ENCODE measurements at regions not wholly inside any gene's neighbourhood (a gene's known extent, or its start where the extent isn't known, plus 50 kb on each side); places are given as distances from the start of the nearest gene placed in this dataset.

DNA sequence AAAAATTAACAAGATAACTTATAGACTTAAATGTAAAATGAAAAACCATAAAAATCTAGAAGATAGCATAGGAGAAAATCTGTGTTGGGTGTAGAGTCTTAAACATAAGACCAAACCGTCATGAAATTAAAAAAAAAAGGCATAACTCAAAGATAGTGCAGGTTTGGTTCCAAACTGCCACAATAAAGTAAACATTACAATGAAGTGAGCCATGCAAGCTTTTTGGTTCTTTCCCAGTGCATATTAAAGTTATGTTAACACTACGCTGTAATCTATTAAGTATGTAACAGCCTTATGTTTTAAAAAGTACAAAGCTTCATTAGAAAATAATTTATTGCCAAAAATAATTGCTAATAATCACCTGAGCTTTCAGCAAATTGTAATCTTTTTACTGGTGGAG lies 1366.5 kb upstream of the LRRTM3 start (continued):
- TF ChIP-seq, protein P1, sequence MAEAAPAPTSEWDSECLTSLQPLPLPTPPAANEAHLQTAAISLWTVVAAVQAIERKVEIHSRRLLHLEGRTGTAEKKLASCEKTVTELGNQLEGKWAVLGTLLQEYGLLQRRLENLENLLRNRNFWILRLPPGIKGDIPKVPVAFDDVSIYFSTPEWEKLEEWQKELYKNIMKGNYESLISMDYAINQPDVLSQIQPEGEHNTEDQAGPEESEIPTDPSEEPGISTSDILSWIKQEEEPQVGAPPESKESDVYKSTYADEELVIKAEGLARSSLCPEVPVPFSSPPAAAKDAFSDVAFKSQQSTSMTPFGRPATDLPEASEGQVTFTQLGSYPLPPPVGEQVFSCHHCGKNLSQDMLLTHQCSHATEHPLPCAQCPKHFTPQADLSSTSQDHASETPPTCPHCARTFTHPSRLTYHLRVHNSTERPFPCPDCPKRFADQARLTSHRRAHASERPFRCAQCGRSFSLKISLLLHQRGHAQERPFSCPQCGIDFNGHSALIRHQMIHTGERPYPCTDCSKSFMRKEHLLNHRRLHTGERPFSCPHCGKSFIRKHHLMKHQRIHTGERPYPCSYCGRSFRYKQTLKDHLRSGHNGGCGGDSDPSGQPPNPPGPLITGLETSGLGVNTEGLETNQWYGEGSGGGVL (tag by site-specific recombination; IDR thresholded peaks at IDR 0.05) = no peak
- TF ChIP-seq ZNF132 (tag by site-specific recombination; IDR thresholded peaks at IDR 0.05; ENCODE audit: borderline replicate concordance) (no peak), ZNF112 (tag by site-specific recombination; IDR thresholded peaks at IDR 0.05) (no peak), ZNF791 (tag by site-specific recombination; IDR thresholded peaks at IDR 0.05) (no peak), ZNF549 (tag by site-specific recombination; IDR thresholded peaks at IDR 0.05) (no peak)
- TF ChIP-seq, protein P2, sequence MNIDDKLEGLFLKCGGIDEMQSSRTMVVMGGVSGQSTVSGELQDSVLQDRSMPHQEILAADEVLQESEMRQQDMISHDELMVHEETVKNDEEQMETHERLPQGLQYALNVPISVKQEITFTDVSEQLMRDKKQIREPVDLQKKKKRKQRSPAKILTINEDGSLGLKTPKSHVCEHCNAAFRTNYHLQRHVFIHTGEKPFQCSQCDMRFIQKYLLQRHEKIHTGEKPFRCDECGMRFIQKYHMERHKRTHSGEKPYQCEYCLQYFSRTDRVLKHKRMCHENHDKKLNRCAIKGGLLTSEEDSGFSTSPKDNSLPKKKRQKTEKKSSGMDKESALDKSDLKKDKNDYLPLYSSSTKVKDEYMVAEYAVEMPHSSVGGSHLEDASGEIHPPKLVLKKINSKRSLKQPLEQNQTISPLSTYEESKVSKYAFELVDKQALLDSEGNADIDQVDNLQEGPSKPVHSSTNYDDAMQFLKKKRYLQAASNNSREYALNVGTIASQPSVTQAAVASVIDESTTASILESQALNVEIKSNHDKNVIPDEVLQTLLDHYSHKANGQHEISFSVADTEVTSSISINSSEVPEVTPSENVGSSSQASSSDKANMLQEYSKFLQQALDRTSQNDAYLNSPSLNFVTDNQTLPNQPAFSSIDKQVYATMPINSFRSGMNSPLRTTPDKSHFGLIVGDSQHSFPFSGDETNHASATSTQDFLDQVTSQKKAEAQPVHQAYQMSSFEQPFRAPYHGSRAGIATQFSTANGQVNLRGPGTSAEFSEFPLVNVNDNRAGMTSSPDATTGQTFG (tag by site-specific recombination; IDR thresholded peaks at IDR 0.05; ENCODE audit: borderline replicate concordance) = no peak

DNA sequence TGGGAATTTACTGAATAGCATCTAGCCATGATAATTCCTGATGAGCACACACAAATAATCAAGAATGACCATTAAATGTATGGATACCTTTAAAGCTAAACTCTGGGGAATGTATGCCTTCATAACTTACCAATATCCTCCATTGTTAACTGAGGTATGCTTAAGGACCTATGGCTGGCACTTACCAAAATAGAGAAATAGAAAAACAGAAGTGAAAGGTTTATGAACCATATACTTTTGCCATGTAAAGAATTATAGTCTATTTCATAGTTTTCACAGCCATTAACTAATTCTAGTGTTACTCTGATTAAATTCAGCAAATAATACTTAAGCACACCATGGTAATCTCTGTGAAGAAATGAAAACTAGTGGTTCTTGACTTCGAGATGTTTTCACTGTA lies 1360.6 kb upstream of the LRRTM3 start:
- ChIA-PET CTCF (no interaction called here), POLR2A (no interaction called here)
- no peaks in the 10 kb centered on the region for H3K4me1 ChIP-seq (ENCODE audit: control insufficient read depth, insufficient read depth, low read length)
- no peak overlapping the region for H3K27ac ChIP-seq (ENCODE audit: extremely low read depth, low read depth, low read length)
- no peak overlapping the region for H3K4me3 ChIP-seq (ENCODE audit: low read depth, low read length)
- no peaks in the 10 kb centered on the region for H3K36me3 ChIP-seq (ENCODE audit: control insufficient read depth in 2 of 2, insufficient read depth in 1 of 2, low read length in 2 of 2)
- H3K9me3 ChIP-seq (ENCODE audit: control insufficient read depth, insufficient read depth, low read depth, low read length) = no peaks in the 10 kb centered on the region
- TF ChIP-seq, protein P2 (tag by site-specific recombination; IDR thresholded peaks at IDR 0.05; ENCODE audit: borderline replicate concordance) = no peak
- TF ChIP-seq ZNF585B (tag by site-specific recombination; IDR thresholded peaks at IDR 0.05) (no peak), SP7 (tag by site-specific recombination; IDR thresholded peaks at IDR 0.05) (no peak), ZNF658 (tag by site-specific recombination; IDR thresholded peaks at IDR 0.05) (no peak), GLIS1 (tag by site-specific recombination; IDR thresholded peaks at IDR 0.05) (no peak), ZNF670 (tag by site-specific recombination; IDR thresholded peaks at IDR 0.05; ENCODE audit: low read depth) (no peak), ZNF501 (tag by site-specific recombination; IDR thresholded peaks at IDR 0.05) (no peak), BCL11A (tag by site-specific recombination; IDR thresholded peaks at IDR 0.05; ENCODE audit: low read depth) (no peak), ZNF114 (tag by site-specific recombination; IDR thresholded peaks at IDR 0.05) (no peak), ZNF776 (tag by site-specific recombination; IDR thresholded peaks at IDR 0.05; ENCODE audit: borderline replicate concordance) (no peak)
- TF ChIP-seq, protein P3, sequence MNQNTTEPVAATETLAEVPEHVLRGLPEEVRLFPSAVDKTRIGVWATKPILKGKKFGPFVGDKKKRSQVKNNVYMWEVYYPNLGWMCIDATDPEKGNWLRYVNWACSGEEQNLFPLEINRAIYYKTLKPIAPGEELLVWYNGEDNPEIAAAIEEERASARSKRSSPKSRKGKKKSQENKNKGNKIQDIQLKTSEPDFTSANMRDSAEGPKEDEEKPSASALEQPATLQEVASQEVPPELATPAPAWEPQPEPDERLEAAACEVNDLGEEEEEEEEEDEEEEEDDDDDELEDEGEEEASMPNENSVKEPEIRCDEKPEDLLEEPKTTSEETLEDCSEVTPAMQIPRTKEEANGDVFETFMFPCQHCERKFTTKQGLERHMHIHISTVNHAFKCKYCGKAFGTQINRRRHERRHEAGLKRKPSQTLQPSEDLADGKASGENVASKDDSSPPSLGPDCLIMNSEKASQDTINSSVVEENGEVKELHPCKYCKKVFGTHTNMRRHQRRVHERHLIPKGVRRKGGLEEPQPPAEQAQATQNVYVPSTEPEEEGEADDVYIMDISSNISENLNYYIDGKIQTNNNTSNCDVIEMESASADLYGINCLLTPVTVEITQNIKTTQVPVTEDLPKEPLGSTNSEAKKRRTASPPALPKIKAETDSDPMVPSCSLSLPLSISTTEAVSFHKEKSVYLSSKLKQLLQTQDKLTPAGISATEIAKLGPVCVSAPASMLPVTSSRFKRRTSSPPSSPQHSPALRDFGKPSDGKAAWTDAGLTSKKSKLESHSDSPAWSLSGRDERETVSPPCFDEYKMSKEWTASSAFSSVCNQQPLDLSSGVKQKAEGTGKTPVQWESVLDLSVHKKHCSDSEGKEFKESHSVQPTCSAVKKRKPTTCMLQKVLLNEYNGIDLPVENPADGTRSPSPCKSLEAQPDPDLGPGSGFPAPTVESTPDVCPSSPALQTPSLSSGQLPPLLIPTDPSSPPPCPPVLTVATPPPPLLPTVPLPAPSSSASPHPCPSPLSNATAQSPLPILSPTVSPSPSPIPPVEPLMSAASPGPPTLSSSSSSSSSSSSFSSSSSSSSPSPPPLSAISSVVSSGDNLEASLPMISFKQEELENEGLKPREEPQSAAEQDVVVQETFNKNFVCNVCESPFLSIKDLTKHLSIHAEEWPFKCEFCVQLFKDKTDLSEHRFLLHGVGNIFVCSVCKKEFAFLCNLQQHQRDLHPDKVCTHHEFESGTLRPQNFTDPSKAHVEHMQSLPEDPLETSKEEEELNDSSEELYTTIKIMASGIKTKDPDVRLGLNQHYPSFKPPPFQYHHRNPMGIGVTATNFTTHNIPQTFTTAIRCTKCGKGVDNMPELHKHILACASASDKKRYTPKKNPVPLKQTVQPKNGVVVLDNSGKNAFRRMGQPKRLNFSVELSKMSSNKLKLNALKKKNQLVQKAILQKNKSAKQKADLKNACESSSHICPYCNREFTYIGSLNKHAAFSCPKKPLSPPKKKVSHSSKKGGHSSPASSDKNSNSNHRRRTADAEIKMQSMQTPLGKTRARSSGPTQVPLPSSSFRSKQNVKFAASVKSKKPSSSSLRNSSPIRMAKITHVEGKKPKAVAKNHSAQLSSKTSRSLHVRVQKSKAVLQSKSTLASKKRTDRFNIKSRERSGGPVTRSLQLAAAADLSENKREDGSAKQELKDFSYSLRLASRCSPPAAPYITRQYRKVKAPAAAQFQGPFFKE (tag by site-specific recombination; IDR thresholded peaks at IDR 0.05; ENCODE audit: borderline replicate concordance) = no peak
- TF ChIP-seq, protein P4, sequence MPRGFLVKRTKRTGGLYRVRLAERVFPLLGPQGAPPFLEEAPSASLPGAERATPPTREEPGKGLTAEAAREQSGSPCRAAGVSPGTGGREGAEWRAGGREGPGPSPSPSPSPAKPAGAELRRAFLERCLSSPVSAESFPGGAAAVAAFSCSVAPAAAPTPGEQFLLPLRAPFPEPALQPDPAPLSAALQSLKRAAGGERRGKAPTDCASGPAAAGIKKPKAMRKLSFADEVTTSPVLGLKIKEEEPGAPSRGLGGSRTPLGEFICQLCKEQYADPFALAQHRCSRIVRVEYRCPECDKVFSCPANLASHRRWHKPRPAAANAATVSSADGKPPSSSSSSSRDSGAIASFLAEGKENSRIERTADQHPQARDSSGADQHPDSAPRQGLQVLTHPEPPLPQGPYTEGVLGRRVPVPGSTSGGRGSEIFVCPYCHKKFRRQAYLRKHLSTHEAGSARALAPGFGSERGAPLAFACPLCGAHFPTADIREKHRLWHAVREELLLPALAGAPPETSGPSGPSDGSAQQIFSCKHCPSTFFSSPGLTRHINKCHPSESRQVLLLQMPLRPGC (tag by site-specific recombination; IDR thresholded peaks at IDR 0.05) = no peak
- TF ChIP-seq, protein P5, sequence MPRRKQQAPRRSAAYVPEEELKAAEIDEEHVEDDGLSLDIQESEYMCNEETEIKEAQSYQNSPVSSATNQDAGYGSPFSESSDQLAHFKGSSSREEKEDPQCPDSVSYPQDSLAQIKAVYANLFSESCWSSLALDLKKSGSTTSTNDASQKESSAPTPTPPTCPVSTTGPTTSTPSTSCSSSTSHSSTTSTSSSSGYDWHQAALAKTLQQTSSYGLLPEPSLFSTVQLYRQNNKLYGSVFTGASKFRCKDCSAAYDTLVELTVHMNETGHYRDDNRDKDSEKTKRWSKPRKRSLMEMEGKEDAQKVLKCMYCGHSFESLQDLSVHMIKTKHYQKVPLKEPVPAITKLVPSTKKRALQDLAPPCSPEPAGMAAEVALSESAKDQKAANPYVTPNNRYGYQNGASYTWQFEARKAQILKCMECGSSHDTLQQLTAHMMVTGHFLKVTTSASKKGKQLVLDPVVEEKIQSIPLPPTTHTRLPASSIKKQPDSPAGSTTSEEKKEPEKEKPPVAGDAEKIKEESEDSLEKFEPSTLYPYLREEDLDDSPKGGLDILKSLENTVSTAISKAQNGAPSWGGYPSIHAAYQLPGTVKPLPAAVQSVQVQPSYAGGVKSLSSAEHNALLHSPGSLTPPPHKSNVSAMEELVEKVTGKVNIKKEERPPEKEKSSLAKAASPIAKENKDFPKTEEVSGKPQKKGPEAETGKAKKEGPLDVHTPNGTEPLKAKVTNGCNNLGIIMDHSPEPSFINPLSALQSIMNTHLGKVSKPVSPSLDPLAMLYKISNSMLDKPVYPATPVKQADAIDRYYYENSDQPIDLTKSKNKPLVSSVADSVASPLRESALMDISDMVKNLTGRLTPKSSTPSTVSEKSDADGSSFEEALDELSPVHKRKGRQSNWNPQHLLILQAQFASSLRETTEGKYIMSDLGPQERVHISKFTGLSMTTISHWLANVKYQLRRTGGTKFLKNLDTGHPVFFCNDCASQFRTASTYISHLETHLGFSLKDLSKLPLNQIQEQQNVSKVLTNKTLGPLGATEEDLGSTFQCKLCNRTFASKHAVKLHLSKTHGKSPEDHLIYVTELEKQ (tag by site-specific recombination; IDR thresholded peaks at IDR 0.05; ENCODE audit: borderline replicate concordance) = no peak
